ENCODE measurements at regions not wholly inside any gene's neighbourhood (a gene's known extent, or its start where the extent isn't known, plus 50 kb on each side); places are given as distances from the start of the nearest gene placed in this dataset.
"Not testable (repeated sequence)": the region's sequence is repeated elsewhere in the genome, so short reads cannot be mapped to it uniquely, and the experiment has no call there.

DNA sequence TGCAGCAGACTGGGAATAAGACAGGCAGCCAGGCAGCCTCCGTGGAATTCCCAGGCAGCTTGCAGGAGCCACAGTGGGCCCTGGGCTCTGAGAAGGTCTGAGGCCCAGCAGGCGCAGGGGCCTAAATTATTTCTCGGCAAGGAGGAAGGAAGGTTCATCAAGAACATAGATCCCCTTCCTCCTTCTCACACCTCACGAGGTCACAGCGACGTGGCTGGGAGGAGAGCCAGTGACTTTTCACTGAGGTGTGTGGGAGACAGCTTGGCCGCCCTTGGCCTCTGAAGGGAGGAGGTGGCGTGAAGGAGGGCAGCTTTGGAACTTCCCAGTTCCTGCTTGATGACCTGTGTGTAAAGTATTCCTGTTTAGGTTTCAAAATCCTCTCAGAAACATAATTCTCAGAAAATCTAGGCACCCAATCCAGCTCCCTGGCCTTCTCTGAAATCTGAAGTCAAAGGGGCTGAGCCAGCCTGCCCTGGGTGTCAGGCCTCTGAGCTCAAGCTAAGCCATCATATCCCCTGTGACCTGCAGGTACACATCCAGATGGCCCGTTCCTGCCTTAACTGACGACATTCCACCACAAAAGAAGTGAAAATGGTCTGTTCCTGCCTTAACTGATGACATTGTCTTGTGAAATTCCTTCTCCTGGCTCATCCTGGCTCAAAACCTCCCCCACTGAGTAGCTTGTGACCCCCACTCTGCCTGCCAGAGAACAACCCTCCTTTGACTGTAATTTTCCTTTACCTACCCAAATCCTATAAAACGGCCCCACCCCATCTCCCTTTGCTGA lies 161.0 kb downstream of the ADRA2C start:
- H3K4me1 Mint-ChIP-seq; ATAC-seq (replicated peaks); H3K36me3 Mint-ChIP-seq (ENCODE audit: low read depth); H3K27ac Mint-ChIP-seq; H3K9me3 Mint-ChIP-seq; H3K4me3 Mint-ChIP-seq: not testable (repeated sequence)
- H3K27me3 Mint-ChIP-seq: peaks cover 21% of the 10 kb centered on the region

DNA sequence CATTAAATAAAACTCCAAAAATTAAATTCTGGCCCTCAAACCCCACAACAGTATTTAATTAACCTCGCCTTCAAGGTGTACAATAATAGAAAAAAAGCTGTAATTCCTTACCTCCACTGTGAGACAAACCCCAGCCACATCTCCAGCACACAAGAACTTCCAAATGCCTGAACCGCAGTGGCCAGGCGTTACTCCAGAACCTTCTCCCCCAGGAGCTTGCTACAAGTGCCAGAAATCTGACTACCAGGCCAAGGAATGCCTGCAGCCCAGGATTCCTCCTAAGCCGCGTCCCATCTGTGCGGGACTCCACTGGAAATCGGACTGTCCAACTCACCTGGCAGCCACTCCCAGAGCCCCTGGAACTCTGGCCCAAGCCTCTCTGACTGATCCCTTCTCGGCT lies 163.2 kb downstream of the ADRA2C start:
- not testable (repeated sequence) for H3K36me3 Mint-ChIP-seq (ENCODE audit: low read depth); H3K27ac Mint-ChIP-seq; H3K4me3 Mint-ChIP-seq; ATAC-seq (replicated peaks); H3K9me3 Mint-ChIP-seq; H3K4me1 Mint-ChIP-seq
- H3K27me3 Mint-ChIP-seq: peaks cover 21% of the 10 kb centered on the region

- not testable (repeated sequence) for H3K9me3 Mint-ChIP-seq; H3K36me3 Mint-ChIP-seq (ENCODE audit: low read depth); H3K27ac Mint-ChIP-seq; H3K4me3 Mint-ChIP-seq; ATAC-seq (replicated peaks); H3K4me1 Mint-ChIP-seq
- H3K27me3 Mint-ChIP-seq: peaks cover 18% of the 10 kb centered on the region
These were observed 166.5 kb downstream of the ADRA2C start for GRCh38 chr4:3932734-3933133.

GRCh38 chr4:3935406-3935805 lies 169.2 kb downstream of the ADRA2C start:
- not testable (repeated sequence) for H3K4me1 Mint-ChIP-seq; H3K4me3 Mint-ChIP-seq; ATAC-seq (replicated peaks); H3K9me3 Mint-ChIP-seq; H3K36me3 Mint-ChIP-seq (ENCODE audit: low read depth); H3K27ac Mint-ChIP-seq; H3K27me3 Mint-ChIP-seq

- no peak for ATAC-seq (replicated peaks)
- no peaks in the 10 kb centered on the region for H3K27me3 Mint-ChIP-seq
These were observed 170.0 kb downstream of the ADRA2C start for GRCh38 chr4:3936184-3936583.

DNA sequence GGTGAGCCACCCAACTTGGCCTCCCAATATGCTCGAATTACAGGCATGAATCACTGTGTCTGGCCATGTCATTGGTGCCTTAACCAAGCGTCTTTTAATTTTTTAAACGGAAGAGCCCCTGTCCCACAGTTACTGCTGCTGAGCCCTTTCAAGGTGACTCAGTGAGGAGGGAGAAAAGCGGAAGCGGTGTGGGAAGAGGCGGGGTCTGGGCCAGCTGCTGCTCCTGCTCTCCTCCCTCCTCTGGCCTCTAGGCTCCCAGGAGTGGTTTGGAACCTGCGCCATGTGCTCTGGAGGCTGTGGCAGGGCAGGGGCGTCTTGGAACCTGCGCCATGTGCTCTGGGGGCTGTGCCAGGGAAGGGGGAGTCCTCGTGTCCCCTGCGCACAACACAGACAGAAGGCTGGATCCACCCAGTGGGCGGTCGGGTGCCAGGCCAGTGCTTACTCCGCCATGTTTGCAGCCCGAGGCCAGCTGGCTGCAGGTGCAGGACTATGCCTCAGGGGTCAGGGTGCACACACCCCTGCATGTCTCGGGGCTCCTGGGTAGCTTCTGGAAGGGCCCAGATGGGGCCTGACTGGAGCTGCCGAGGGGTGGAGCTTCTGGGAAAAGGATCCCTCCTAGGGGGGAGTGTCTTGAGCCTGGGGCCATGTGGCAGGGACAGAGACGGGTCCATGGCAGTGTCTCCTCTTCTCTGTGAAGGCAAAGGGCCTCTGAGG lies 171.8 kb downstream of the ADRA2C start:
- not testable (repeated sequence) for ATAC-seq (replicated peaks); H3K27ac Mint-ChIP-seq; H3K27me3 Mint-ChIP-seq; H3K4me3 Mint-ChIP-seq; H3K4me1 Mint-ChIP-seq; H3K36me3 Mint-ChIP-seq (ENCODE audit: low read depth); H3K9me3 Mint-ChIP-seq

More at GRCh38 chr4:3936184-3936583, 170.0 kb downstream of the ADRA2C start:
- H3K36me3 Mint-ChIP-seq (ENCODE audit: low read depth): no peaks in the 10 kb centered on the region
- no peak overlapping the region for H3K27ac Mint-ChIP-seq
- no peaks in the 10 kb centered on the region for H3K4me1 Mint-ChIP-seq
- H3K4me3 Mint-ChIP-seq: no peak overlapping the region
- no peaks in the 10 kb centered on the region for H3K9me3 Mint-ChIP-seq

- H3K4me1 Mint-ChIP-seq; H3K36me3 Mint-ChIP-seq (ENCODE audit: low read depth); H3K4me3 Mint-ChIP-seq; H3K27me3 Mint-ChIP-seq; ATAC-seq (replicated peaks); H3K9me3 Mint-ChIP-seq; H3K27ac Mint-ChIP-seq: not testable (repeated sequence)
These were observed 172.5 kb downstream of the ADRA2C start for GRCh38 chr4:3938676-3939075.

DNA sequence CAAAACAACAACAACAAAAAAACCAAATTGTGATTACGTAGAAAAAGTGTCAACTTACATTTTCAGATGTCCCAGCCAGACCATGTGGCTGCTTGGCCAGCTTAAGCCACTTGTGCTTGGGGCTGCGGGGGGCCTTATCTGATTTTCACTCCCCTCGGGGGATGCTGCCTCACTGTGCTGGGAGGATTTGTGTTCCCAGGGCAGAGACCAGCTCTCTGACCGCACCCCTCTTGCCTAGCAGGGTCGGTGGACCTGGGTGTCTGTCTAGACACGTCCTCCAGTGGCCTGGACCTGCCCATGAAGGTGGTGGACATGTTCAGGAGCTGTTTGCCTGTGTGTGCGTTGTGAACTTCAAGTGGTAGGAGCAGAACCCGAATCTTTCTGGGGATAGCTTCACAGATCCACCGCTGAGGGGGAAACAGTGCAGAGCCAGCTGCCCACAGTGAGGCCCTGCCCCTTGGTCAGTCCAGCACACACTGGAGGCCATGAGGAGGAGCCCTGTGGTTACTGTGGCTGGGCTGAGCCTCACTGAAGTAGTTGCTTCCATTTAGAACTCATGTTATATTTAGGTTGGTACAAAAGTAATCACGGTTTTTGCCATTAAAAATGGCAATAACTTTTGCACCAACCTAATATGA lies 173.9 kb downstream of the ADRA2C start:
- not testable (repeated sequence) for H3K27me3 Mint-ChIP-seq; H3K4me3 Mint-ChIP-seq; H3K36me3 Mint-ChIP-seq (ENCODE audit: low read depth); H3K27ac Mint-ChIP-seq; ATAC-seq (replicated peaks); H3K9me3 Mint-ChIP-seq; H3K4me1 Mint-ChIP-seq

- not testable (repeated sequence) for H3K4me1 Mint-ChIP-seq; H3K9me3 Mint-ChIP-seq; H3K27ac Mint-ChIP-seq; H3K4me3 Mint-ChIP-seq; H3K27me3 Mint-ChIP-seq; ATAC-seq (replicated peaks); H3K36me3 Mint-ChIP-seq (ENCODE audit: low read depth)
These were observed 175.7 kb downstream of the ADRA2C start for GRCh38 chr4:3941735-3942522.

- not testable (repeated sequence) for H3K27ac Mint-ChIP-seq; H3K27me3 Mint-ChIP-seq; H3K4me3 Mint-ChIP-seq; H3K9me3 Mint-ChIP-seq; H3K4me1 Mint-ChIP-seq; H3K36me3 Mint-ChIP-seq (ENCODE audit: low read depth); ATAC-seq (replicated peaks)
These were observed 176.4 kb downstream of the ADRA2C start for GRCh38 chr4:3942569-3942971.

GRCh38 chr4:3943051-3943450 lies 176.9 kb downstream of the ADRA2C start:
- H3K27me3 Mint-ChIP-seq; H3K9me3 Mint-ChIP-seq; H3K36me3 Mint-ChIP-seq (ENCODE audit: low read depth); H3K4me3 Mint-ChIP-seq; H3K27ac Mint-ChIP-seq; H3K4me1 Mint-ChIP-seq; ATAC-seq (replicated peaks): not testable (repeated sequence)

DNA sequence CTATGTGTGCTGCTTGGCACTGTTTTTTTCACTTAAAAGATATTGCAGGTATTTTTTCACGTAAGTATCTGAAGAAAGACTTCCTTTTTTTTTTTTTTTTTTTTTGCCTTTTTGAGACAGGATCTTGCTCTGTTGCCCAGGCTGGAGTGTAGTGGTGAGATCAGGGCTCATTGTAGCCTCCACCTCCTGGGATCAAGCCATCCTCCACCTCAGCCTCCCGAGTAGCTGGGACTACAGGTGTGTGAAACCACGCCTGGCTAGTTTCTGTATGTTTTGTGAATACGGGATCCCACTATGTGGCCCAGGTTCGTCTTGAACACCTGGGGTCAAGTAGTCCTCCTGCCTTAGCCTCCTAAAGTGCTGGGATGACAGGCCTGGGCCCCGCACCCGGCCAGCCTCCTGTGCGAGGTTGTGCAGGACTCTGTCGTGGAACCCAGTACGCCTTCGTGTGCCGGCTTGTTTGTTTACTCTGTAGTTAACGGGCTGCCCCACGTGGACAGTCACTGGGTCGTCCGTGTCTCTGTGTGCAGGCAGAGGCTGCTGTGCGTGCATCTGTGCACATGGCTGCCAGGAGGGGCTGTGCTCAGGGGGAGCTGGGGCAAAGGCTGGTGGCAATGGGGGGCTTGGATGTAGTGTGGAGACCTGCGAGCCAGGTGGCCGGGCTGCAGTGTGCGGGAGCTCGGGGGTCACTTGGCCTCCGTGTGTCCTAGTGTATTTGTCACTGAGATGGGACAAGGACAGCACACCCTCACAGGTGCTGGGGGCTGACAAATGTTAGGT lies 179.5 kb downstream of the ADRA2C start:
- Mint-ChIP-seq H3K4me1 (no peaks in the 10 kb centered on the region), H3K9me3 (no peaks in the 10 kb centered on the region), H3K36me3 (ENCODE audit: low read depth) (no peaks in the 10 kb centered on the region), H3K27ac (no peak overlapping the region), H3K27me3 (no peaks in the 10 kb centered on the region), H3K4me3 (no peak overlapping the region)
- ATAC-seq (replicated peaks): no peak

GRCh38 chr4:3946553-3946952 lies 180.4 kb downstream of the ADRA2C start:
- not testable (repeated sequence) for H3K9me3 Mint-ChIP-seq; H3K4me3 Mint-ChIP-seq; H3K27ac Mint-ChIP-seq; H3K27me3 Mint-ChIP-seq; H3K36me3 Mint-ChIP-seq (ENCODE audit: low read depth); ATAC-seq (replicated peaks); H3K4me1 Mint-ChIP-seq

DNA sequence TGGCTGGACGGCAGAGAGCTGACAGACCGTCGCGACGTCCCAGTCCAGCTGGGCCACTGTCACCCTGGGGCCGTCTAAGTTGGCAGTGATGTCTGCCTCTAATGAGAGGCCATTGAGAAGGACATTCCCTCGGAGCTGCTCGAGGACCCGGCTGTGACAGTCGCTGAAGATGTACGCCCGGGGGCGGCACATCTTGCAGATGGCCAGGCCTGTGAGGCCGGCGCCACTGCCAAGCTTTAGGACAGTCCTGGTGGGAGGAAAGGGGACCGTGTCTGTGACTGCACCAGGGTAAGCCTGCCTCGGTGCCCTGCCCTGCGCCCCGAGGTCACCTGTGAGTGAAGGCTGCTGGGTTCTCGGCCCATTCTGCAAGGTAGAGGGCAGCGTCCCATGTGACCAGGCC lies 181.6 kb downstream of the ADRA2C start:
- H3K4me1 Mint-ChIP-seq; ATAC-seq (replicated peaks); H3K27me3 Mint-ChIP-seq; H3K9me3 Mint-ChIP-seq; H3K4me3 Mint-ChIP-seq; H3K36me3 Mint-ChIP-seq (ENCODE audit: low read depth); H3K27ac Mint-ChIP-seq: not testable (repeated sequence)

Data from activated T-helper 17 cell treated with anti-CD3 and anti-CD28 coated beads, Interleukin-2, amount 50 U/mL, for 72 hours (primary cell).